Superior temporal gyrus (tissue), 1 donor: ENCODE measurements at regions not wholly inside any gene's neighbourhood (a gene's known extent, or its start where the extent isn't known, plus 50 kb on each side); places are given as distances from the start of the nearest gene placed in this dataset.
A peak's percentile ranks its signal among the peaks of the same experiment; 100 is the strongest.
"Not testable (repeated sequence)": the region's sequence is repeated elsewhere in the genome, so short reads cannot be mapped to it uniquely, and the experiment has no call there.

ENCODE experiments used
- DNase-seq: peaks from one replicate; pipeline ENCODE4 v3.0.0-alpha.2; 2016; ENCODE audit errors: extremely low spot score

GRCh38 chr6:6724539-6725467, 136.3 kb downstream of the LY86 start:
- peak; percentile 67 for DNase-seq

DNA sequence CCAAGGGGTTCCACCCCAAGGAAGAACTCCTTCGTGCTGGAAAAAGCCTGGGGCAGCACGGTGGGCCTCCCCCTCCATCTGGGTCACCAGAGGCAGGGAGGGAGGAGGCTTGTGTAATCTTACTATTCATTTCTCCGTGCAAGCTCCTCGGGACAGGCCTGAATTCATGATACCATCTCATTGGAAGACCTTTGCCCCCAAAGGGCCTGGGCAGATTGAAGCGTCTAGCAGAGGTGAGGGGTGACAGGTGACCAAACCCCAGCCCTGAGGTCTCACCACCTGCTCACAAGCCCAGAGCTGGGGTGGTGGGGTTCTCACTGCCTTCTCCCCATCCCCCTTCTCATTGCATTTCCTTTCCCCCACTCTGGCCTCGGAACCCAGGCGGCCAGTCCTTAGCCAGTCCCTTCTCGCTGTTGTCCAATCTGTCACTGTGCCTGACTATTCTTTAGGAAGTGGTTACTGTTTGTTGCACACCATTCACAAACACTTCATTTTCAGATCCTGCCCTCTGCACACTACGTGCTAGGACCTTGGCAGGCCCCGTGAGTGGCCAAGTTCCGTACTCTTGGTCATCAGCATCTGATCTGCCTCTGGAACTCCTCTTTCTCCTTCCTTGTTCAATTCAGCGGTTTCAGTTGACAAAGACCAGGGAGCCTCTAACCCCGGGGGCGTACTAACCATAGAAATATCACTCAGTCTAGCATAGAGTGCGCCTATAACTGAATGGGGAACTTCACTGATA, 137.1 kb downstream of the LY86 start:
- no peak for DNase-seq

GRCh38 chr6:6728169-6728941, 139.8 kb downstream of the LY86 start:
- no peak for DNase-seq

- no peak for DNase-seq
Observed at GRCh38 chr6:6729971-6730370, 141.5 kb downstream of the LY86 start.

DNA sequence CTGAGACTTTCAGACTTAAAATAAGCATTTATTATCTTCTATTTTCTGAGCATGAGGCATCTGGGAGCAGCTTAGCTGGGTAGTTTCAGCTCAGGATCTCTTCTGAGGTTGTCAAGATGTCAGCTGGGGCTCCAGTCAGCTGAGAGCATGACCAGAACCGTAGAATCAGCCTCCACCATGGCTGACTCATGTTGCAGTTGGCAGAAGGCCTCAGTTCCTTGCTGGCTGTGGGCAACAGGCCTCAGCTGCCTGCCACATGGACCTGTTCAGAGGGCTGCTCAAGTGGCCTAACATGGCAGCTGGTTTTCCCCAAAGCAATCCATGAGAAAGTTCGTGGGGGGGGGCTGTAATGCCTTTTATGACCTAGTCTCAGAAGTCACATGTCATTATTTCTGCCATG, 142.3 kb downstream of the LY86 start:
- DNase-seq: no peak

DNA sequence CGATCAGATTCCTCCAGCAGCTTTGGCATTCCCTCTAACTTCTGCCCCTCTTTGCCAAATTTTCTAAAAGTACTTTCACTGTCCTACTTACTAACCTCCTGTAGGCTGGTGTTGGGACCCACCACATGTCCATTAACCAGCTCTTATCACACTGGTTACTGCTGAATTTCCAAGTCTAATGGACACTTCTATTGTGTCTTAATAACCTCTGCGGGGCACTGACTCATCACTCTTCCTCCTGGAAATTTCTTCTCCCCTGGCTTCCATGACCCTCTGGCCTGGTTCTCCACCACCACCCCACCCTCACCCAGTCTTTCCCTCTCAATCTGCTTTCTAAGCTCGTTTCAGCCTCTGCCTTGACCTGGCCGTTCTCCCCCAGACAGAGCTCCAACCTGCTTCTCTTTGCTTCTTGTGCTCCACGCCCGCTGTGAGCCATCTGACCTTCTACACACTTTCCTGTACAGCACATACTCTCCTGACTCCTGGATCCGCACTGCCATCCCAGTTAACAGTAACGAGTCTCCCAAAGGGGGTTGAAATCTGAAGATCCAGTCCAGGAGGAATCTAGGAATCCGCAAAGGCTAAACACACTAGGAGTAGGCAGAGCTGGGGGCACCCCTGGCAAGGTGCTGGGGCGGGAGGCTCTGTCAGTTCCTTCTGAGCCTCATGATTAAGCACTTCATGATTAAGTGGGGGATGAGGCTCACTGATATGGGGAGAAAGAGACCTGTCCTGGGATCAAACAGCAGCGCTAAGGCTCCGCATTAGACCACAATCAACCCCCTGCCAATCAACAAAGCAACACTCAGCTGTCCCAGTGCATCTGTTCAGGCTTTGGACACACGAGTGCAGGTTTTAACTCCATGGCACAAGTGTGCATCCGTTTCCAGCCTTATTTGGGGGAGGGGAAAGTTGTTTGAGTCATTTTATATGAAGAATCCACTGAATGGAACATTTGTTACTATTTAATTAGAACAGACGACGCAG, 146.3 kb downstream of the LY86 start:
- DNase-seq: no peak

GRCh38 chr6:6736791-6737654, 148.5 kb downstream of the LY86 start:
- no peak for DNase-seq

- DNase-seq: no peak
Observed at GRCh38 chr6:6737671-6738070, 149.2 kb downstream of the LY86 start.

DNA sequence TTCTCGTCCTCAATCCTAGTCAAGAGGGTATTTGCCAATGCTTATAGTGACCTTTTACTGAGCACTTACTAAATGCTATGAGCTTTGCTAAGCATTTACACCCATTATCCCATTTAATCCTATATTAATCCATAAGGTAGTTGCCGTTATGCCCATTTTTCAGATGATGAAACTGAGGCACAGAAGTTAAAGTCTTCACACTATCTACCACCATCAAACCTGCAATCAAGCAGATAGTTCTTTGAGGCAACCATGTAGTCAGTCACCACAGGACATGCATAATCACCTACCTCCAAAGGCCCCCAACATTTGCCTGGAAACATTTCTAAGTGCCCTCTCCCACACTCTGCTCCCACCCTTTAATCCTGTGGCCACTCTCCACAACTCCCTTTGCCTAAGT, 149.6 kb downstream of the LY86 start:
- DNase-seq: no peak

GRCh38 chr6:6738922-6739716, 150.6 kb downstream of the LY86 start:
- DNase-seq: no peak

GRCh38 chr6:6740595-6740994, 152.1 kb downstream of the LY86 start:
- no peak for DNase-seq

GRCh38 chr6:6741264-6741663, 152.7 kb downstream of the LY86 start:
- DNase-seq: no peak

GRCh38 chr6:6742535-6742934, 154.0 kb downstream of the LY86 start:
- DNase-seq: no peak

- DNase-seq: no peak
Observed at GRCh38 chr6:6744551-6744950, 156.0 kb downstream of the LY86 start.

GRCh38 chr6:6745637-6746332, 157.3 kb downstream of the LY86 start:
- DNase-seq: not testable (repeated sequence)

- DNase-seq: no peak
Observed at GRCh38 chr6:6746333-6746969, 157.9 kb downstream of the LY86 start.

DNA sequence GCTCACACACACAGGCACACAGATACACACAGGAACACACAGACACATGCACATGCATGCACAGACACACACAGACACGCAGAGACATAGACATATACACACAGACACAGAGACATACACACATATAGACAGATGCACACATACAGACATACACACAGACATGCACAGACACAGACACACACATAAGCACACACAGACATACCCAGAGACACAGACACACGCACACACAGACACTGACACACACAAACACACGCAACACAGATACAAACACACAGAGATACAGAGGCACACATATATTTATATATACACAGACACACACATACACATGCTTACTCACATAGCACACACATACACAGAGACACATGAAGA, 158.4 kb downstream of the LY86 start:
- DNase-seq: no peak

GRCh38 chr6:6747371-6747770, 158.9 kb downstream of the LY86 start:
- DNase-seq: no peak
